GM21515 (cell line): ENCODE measurements at regions not wholly inside any gene's neighbourhood (a gene's known extent, or its start where the extent isn't known, plus 50 kb on each side); places are given as distances from the start of the nearest gene placed in this dataset.
"Not testable (repeated sequence)": the region's sequence is repeated elsewhere in the genome, so short reads cannot be mapped to it uniquely, and the experiment has no call there.

Experiments
- ATAC-seq: cut with Tn5 transposase; IDR thresholded peaks from one replicate; pipeline ENCODE4 v1.9.1; 2021; ENCODE audit not compliant: unreplicated experiment

GRCh38 chr1:8230292-8230621 is 87.7 kb upstream of the SLC45A1 start:
- no peak for ATAC-seq

GRCh38 chr1:8228253-8228652 is 89.7 kb upstream of the SLC45A1 start:
- ATAC-seq = no peak

GRCh38 chr1:8227674-8228073 is 90.2 kb upstream of the SLC45A1 start:
- ATAC-seq = not testable (repeated sequence)

GRCh38 chr1:8226747-8227146 is 91.2 kb upstream of the SLC45A1 start:
- ATAC-seq = no peak

- ATAC-seq = not testable (repeated sequence)
Observed at GRCh38 chr1:8226024-8226423, 91.9 kb upstream of the SLC45A1 start.

GRCh38 chr1:8223526-8223925 is 94.4 kb upstream of the SLC45A1 start:
- no peak for ATAC-seq

GRCh38 chr1:8222789-8223188 is 95.1 kb upstream of the SLC45A1 start:
- no peak for ATAC-seq

GRCh38 chr1:8219530-8219929 is 98.4 kb upstream of the SLC45A1 start:
- ATAC-seq = no peak

GRCh38 chr1:8218351-8219092 is 99.4 kb upstream of the SLC45A1 start:
- ATAC-seq = no peak

- no peak for ATAC-seq
Observed at GRCh38 chr1:8217809-8218208, 100.1 kb upstream of the SLC45A1 start.

- no peak for ATAC-seq
Observed at GRCh38 chr1:8217011-8217711, 100.8 kb upstream of the SLC45A1 start.

GRCh38 chr1:8216005-8216404 is 101.9 kb upstream of the SLC45A1 start:
- ATAC-seq = no peak

- ATAC-seq = no peak
Observed at GRCh38 chr1:8214501-8215173, 103.3 kb upstream of the SLC45A1 start.

- ATAC-seq = no peak
Observed at GRCh38 chr1:8213676-8214075, 104.2 kb upstream of the SLC45A1 start.

- ATAC-seq = no peak
Observed at GRCh38 chr1:8213136-8213535, 104.8 kb upstream of the SLC45A1 start.

- no peak for ATAC-seq
Observed at GRCh38 chr1:8212580-8213031, 105.3 kb upstream of the SLC45A1 start.

GRCh38 chr1:8211883-8212579 is 105.9 kb upstream of the SLC45A1 start:
- ATAC-seq = no peak

GRCh38 chr1:8211251-8211882 is 106.5 kb upstream of the SLC45A1 start:
- ATAC-seq = no peak

- ATAC-seq = no peak
Observed at GRCh38 chr1:8207202-8207601, 110.7 kb upstream of the SLC45A1 start.

GRCh38 chr1:8206391-8206790 is 111.5 kb upstream of the SLC45A1 start:
- ATAC-seq = no peak

- ATAC-seq = no peak
Observed at GRCh38 chr1:8205771-8206170, 112.1 kb upstream of the SLC45A1 start.
